Upper lobe of left lung (tissue), 6 donors: ENCODE measurements at regions not wholly inside any gene's neighbourhood (a gene's known extent, or its start where the extent isn't known, plus 50 kb on each side); places are given as distances from the start of the nearest gene placed in this dataset.

ENCODE experiments used
- ATAC-seq, 2 donors: fragments of 200-7000 bp; cut with Tn5 transposase; one replicate each; pipeline ENCODE4 v1.9.1; 2022; ENCODE audit warnings: mild to moderate bottlenecking in 2 of 2, moderate library complexity in 2 of 2; ENCODE audit not compliant: low FRiP score in 2 of 2
- DNase-seq, 2 donors: peaks; one replicate each; pipeline ENCODE4 v3.0.0-alpha.2; 2019 to 2020
- H3K27ac ChIP-seq, 4 donors: fragments of 200-600 bp; sonication (generic); one replicate each; pipeline ENCODE4 v1.5.1; 2016 to 2019
- H3K27me3 ChIP-seq, 4 donors: fragments of 200-600 bp; sonication (generic); one replicate each; pipeline ENCODE4 v1.5.1; 2017 to 2019
- H3K36me3 ChIP-seq, 4 donors: fragments of 200-600 bp; sonication (generic); one replicate each; pipeline ENCODE4 v1.5.1; 2016 to 2019
- H3K4me1 ChIP-seq, 4 donors: fragments of 200-600 bp; sonication (generic); one replicate each; pipeline ENCODE4 v1.5.1; 2018 to 2019
- H3K4me3 ChIP-seq, 4 donors: fragments of 200-600 bp; sonication (generic); one replicate each; pipeline ENCODE4 v1.5.1; 2017 to 2019; ENCODE audit warnings: mild to moderate bottlenecking in 2 of 4, moderate library complexity in 1 of 4
- H3K9me3 ChIP-seq, 4 donors: fragments of 200-600 bp; sonication (generic); one replicate each; pipeline ENCODE4 v1.5.1; 2018 to 2019
- EP300 ChIP-seq, 4 donors: sonication (generic); formaldehyde crosslinking; IDR thresholded peaks; one replicate each; pipeline ENCODE4 v1.5.1; 2017; ENCODE audit warnings: antibody characterized with exemption in 4 of 4, control low read depth in 2 of 4
- POLR2A ChIP-seq, 4 donors: fragments of 450-650 bp; IDR thresholded peaks; one replicate each; pipeline ENCODE4 v1.5.1; 2016 to 2017; ENCODE audit warnings: antibody characterized with exemption in 4 of 4, mild to moderate bottlenecking in 2 of 4
- POLR2AphosphoS5 ChIP-seq, 2 donors: sonication (generic); formaldehyde crosslinking; IDR thresholded peaks; one replicate each; pipeline ENCODE4 v1.5.1; 2017; ENCODE audit warnings: antibody characterized with exemption in 2 of 2
- WGBS, 2 donors: methylation state at CpG; one replicate each; pipeline ENCODE4 v1.1.5; 2017 to 2018; 5-methylcytosine and 5-hydroxymethylcytosine counted together
- TF ChIP-seq, protein P1 (sequence below), 6 experiments: fragments of 450-650 bp in 4 of 6; fragments of 200-600 bp in 2 of 6; sonication (generic) in 2 of 6; IDR thresholded peaks; one replicate each; pipeline ENCODE4 v1.5.1; 2016 to 2019; ENCODE audit warnings: antibody characterized with exemption in 6 of 6
- donor health status: DM: no; HTN: no; CAD: no; lungs with moderate emphysema.
- donor health status: DM: no; HTN: yes; CAD: no; lungs with severe emphysema.

- no peak for ATAC-seq
- Histone ChIP-seq H3K36me3 (no peaks in the 10 kb centered on the region), H3K4me3 (no peak overlapping the region), H3K4me1 (peaks cover 0 to 7% (median 2%) of the 10 kb centered on the region in 4 donors), H3K27me3 (no peaks in the 10 kb centered on the region), H3K27ac (no peak overlapping the region), H3K9me3 (no peaks in the 10 kb centered on the region)
- TF ChIP-seq, protein P1, sequence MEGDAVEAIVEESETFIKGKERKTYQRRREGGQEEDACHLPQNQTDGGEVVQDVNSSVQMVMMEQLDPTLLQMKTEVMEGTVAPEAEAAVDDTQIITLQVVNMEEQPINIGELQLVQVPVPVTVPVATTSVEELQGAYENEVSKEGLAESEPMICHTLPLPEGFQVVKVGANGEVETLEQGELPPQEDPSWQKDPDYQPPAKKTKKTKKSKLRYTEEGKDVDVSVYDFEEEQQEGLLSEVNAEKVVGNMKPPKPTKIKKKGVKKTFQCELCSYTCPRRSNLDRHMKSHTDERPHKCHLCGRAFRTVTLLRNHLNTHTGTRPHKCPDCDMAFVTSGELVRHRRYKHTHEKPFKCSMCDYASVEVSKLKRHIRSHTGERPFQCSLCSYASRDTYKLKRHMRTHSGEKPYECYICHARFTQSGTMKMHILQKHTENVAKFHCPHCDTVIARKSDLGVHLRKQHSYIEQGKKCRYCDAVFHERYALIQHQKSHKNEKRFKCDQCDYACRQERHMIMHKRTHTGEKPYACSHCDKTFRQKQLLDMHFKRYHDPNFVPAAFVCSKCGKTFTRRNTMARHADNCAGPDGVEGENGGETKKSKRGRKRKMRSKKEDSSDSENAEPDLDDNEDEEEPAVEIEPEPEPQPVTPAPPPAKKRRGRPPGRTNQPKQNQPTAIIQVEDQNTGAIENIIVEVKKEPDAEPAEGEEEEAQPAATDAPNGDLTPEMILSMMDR (IDR thresholded peaks at IDR 0.05), result no peak
- TF ChIP-seq POLR2AphosphoS5 (IDR thresholded peaks at IDR 0.05), result no peak
- TF ChIP-seq EP300 (IDR thresholded peaks at IDR 0.05), result no peak
- TF ChIP-seq POLR2A (IDR thresholded peaks at IDR 0.05), result no peak
- WGBS, 2 donors, result 75 to 78% methylated on average over 2 of the region's 2 CpGs
- no peak for DNase-seq
These were observed 57.4 kb upstream of the SORBS2 start for GRCh38 chr4:185869427-185869826.

DNA sequence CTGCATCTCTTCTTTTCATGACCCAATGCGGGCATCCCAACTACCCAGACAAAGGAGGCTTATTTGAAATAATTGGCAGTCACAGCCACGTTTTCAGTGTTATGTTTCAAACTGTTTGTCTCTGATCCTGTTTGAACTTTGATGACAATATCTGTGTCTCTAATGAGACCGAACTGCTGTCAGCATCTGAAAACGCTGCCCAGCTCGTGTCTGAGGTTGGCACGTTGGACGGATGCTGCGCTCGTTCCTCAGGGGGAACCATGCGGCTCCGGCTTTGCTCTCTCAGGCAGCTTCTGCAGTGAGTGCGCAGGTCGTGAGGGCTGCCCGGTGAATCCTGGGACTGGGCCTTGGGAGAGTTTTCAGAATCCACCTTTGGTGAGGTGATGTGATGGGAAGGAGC, 58.4 kb upstream of the SORBS2 start:
- ATAC-seq (no peak), DNase-seq (peak in 1 of 2 donors; percentile 12)
- Histone ChIP-seq H3K27me3 (no peaks in the 10 kb centered on the region), H3K4me1 (peaks cover 0 to 7% (median 2%) of the 10 kb centered on the region in 4 donors), H3K9me3 (no peaks in the 10 kb centered on the region), H3K4me3 (no peak overlapping the region), H3K27ac (no peak overlapping the region), H3K36me3 (no peaks in the 10 kb centered on the region)
- TF ChIP-seq POLR2A (IDR thresholded peaks at IDR 0.05) (no peak), POLR2AphosphoS5 (IDR thresholded peaks at IDR 0.05) (no peak), EP300 (IDR thresholded peaks at IDR 0.05) (no peak)
- TF ChIP-seq, protein P1 (IDR thresholded peaks at IDR 0.05), result no peak
- WGBS, 2 donors, result 85 to 97% methylated on average over 14 of the region's 14 CpGs

- DNase-seq, result no peak
- 82 to 90% methylated on average over 7 of the region's 7 CpGs for WGBS, 2 donors
- TF ChIP-seq EP300 (IDR thresholded peaks at IDR 0.05) (no peak), POLR2A (IDR thresholded peaks at IDR 0.05) (no peak), POLR2AphosphoS5 (IDR thresholded peaks at IDR 0.05) (no peak)
- TF ChIP-seq, protein P1 (IDR thresholded peaks at IDR 0.05), result no peak
- H3K4me1 ChIP-seq, result no peaks in the 10 kb centered on the region
- no peaks in the 10 kb centered on the region for H3K36me3 ChIP-seq
- no peak overlapping the region for H3K27ac ChIP-seq
- ATAC-seq, result no peak
- no peaks in the 10 kb centered on the region for H3K27me3 ChIP-seq
- no peak overlapping the region for H3K4me3 ChIP-seq
- H3K9me3 ChIP-seq, result no peaks in the 10 kb centered on the region
These were observed 60.9 kb upstream of the SORBS2 start for GRCh38 chr4:185872747-185873380.

- 59 to 68% methylated on average over 3 of the region's 3 CpGs for WGBS, 2 donors
- Histone ChIP-seq H3K27ac (no peak overlapping the region), H3K36me3 (no peaks in the 10 kb centered on the region), H3K4me1 (no peaks in the 10 kb centered on the region), H3K27me3 (no peaks in the 10 kb centered on the region), H3K4me3 (no peak overlapping the region), H3K9me3 (no peaks in the 10 kb centered on the region)
- TF ChIP-seq EP300 (IDR thresholded peaks at IDR 0.05), result no peak
- TF ChIP-seq, protein P1 (IDR thresholded peaks at IDR 0.05), result no peak
- ATAC-seq (no peak), DNase-seq (no peak)
These were observed 62.7 kb upstream of the SORBS2 start for GRCh38 chr4:185874516-185875230.
